WI38 (cell line): ENCODE measurements at regions not wholly inside any gene's neighbourhood (a gene's known extent, or its start where the extent isn't known, plus 50 kb on each side); places are given as distances from the start of the nearest gene placed in this dataset.

Experiments used
- H3K4me3 ChIP-seq: 2 replicates; pipeline ENCODE4 v1.5.1; 2011; ENCODE audit warnings: low read depth, mild to moderate bottlenecking, control low read depth, low read length
- CTCF ChIP-seq: IDR thresholded peaks from 2 replicates; pipeline ENCODE4 v1.5.1; 2012; ENCODE audit warnings: low read depth, mild to moderate bottlenecking, control low read depth, low read length

GRCh38 chr6:105821027-105821426, 265.1 kb upstream of the PRDM1 start:
- TF ChIP-seq CTCF = no peak
- no peak overlapping the region for H3K4me3 ChIP-seq

GRCh38 chr6:105819745-105820144, 266.4 kb upstream of the PRDM1 start:
- no peak for TF ChIP-seq CTCF
- no peak overlapping the region for H3K4me3 ChIP-seq

GRCh38 chr6:105818505-105818904, 267.6 kb upstream of the PRDM1 start:
- no peak overlapping the region for H3K4me3 ChIP-seq
- TF ChIP-seq CTCF = no peak

- H3K4me3 ChIP-seq = no peak overlapping the region
- no peak for TF ChIP-seq CTCF
Measured at GRCh38 chr6:105817961-105818360, 268.2 kb upstream of the PRDM1 start.

- H3K4me3 ChIP-seq = no peak overlapping the region
- TF ChIP-seq CTCF = no peak
Measured at GRCh38 chr6:105817370-105817769, 268.8 kb upstream of the PRDM1 start.

- no peak overlapping the region for H3K4me3 ChIP-seq
- no peak for TF ChIP-seq CTCF
Measured at GRCh38 chr6:105816847-105817246, 269.3 kb upstream of the PRDM1 start.

- H3K4me3 ChIP-seq = no peak overlapping the region
- TF ChIP-seq CTCF = no peak
Measured at GRCh38 chr6:105815661-105816555, 270.2 kb upstream of the PRDM1 start.
